ENCODE measurements at regions not wholly inside any gene's neighbourhood (a gene's known extent, or its start where the extent isn't known, plus 50 kb on each side); places are given as distances from the start of the nearest gene placed in this dataset.
"Not testable (repeated sequence)": the region's sequence is repeated elsewhere in the genome, so short reads cannot be mapped to it uniquely, and the experiment has no call there.

GRCh38 chr5:119694284-119694683 is 64.9 kb downstream of the FAM170A start:
- intact Hi-C loops (cut with micrococcal nuclease), result no loop called here

- intact Hi-C loops (cut with micrococcal nuclease), result no loop called here
These were observed 76.7 kb downstream of the FAM170A start for GRCh38 chr5:119706049-119706448.

- intact Hi-C loops (cut with micrococcal nuclease), result no loop called here
These were observed 78.9 kb downstream of the FAM170A start for GRCh38 chr5:119708076-119708790.

GRCh38 chr5:119721775-119722174 is 92.4 kb downstream of the FAM170A start:
- intact Hi-C loops (cut with micrococcal nuclease), result no loop called here

- intact Hi-C loops (cut with micrococcal nuclease), result not testable (repeated sequence)
These were observed 95.9 kb downstream of the FAM170A start for GRCh38 chr5:119725291-119725690.

GRCh38 chr5:119726544-119726943 is 97.2 kb downstream of the FAM170A start:
- intact Hi-C loops (cut with micrococcal nuclease), result no loop called here

GRCh38 chr5:119740225-119740624 is 110.9 kb downstream of the FAM170A start:
- intact Hi-C loops (cut with micrococcal nuclease), result no loop called here

- intact Hi-C loops (cut with micrococcal nuclease), result no loop called here
These were observed 112.3 kb downstream of the FAM170A start for GRCh38 chr5:119741691-119742090.

- intact Hi-C loops (cut with micrococcal nuclease), result no loop called here
These were observed 113.0 kb downstream of the FAM170A start for GRCh38 chr5:119742311-119742710.

GRCh38 chr5:119743927-119744326 is 114.6 kb downstream of the FAM170A start:
- intact Hi-C loops (cut with micrococcal nuclease), result loop anchor here (1.0 kb wide), 2 partner anchors 273 to 756 kb away; partner anchors contain the start of gene DTWD2

GRCh38 chr5:119745976-119746375 is 116.6 kb downstream of the FAM170A start:
- intact Hi-C loops (cut with micrococcal nuclease), result no loop called here

- intact Hi-C loops (cut with micrococcal nuclease), result no loop called here
These were observed 117.6 kb downstream of the FAM170A start for GRCh38 chr5:119746984-119747383.

GRCh38 chr5:119750887-119751733 is 121.8 kb downstream of the FAM170A start:
- intact Hi-C loops (cut with micrococcal nuclease), result no loop called here

GRCh38 chr5:119751734-119752094 is 122.4 kb downstream of the FAM170A start:
- intact Hi-C loops (cut with micrococcal nuclease), result no loop called here

- intact Hi-C loops (cut with micrococcal nuclease), result no loop called here
These were observed 123.8 kb downstream of the FAM170A start for GRCh38 chr5:119752921-119753886.

- intact Hi-C loops (cut with micrococcal nuclease), result not testable (repeated sequence)
These were observed 125.5 kb downstream of the FAM170A start for GRCh38 chr5:119754825-119755224.

GRCh38 chr5:119757276-119757675 is 127.9 kb downstream of the FAM170A start:
- intact Hi-C loops (cut with micrococcal nuclease), result no loop called here

GRCh38 chr5:119769695-119770693 is 140.6 kb downstream of the FAM170A start:
- intact Hi-C loops (cut with micrococcal nuclease), result loop anchor here (5.0 kb wide), 1 partner anchor 183 kb away; no protein-coding TSS in a partner anchor

- intact Hi-C loops (cut with micrococcal nuclease), result not testable (repeated sequence)
These were observed 150.8 kb downstream of the FAM170A start for GRCh38 chr5:119780145-119780544.

GRCh38 chr5:119785057-119785456 is 155.7 kb downstream of the FAM170A start:
- intact Hi-C loops (cut with micrococcal nuclease), result no loop called here
